Renal pelvis (tissue), 1 donor: ENCODE measurements at regions not wholly inside any gene's neighbourhood (a gene's known extent, or its start where the extent isn't known, plus 50 kb on each side); places are given as distances from the start of the nearest gene placed in this dataset.
"Not testable (repeated sequence)": the region's sequence is repeated elsewhere in the genome, so short reads cannot be mapped to it uniquely, and the experiment has no call there.

Source experiments
- DNase-seq: peaks from one replicate; pipeline ENCODE4 v3.0.0-alpha.2; 2013

GRCh38 chr6:135605278-135605790, 107.8 kb upstream of the AHI1 start:
- no peak for DNase-seq

- no peak for DNase-seq
Measured at GRCh38 chr6:135606392-135606791, 108.9 kb upstream of the AHI1 start.

GRCh38 chr6:135608031-135608430, 110.5 kb upstream of the AHI1 start:
- no peak for DNase-seq

- not testable (repeated sequence) for DNase-seq
Measured at GRCh38 chr6:135610192-135610591, 112.7 kb upstream of the AHI1 start.

GRCh38 chr6:135616655-135617054, 119.1 kb upstream of the AHI1 start:
- DNase-seq: no peak

GRCh38 chr6:135617222-135617621, 119.7 kb upstream of the AHI1 start:
- no peak for DNase-seq

- DNase-seq: no peak
Measured at GRCh38 chr6:135622081-135622480, 124.5 kb upstream of the AHI1 start.

GRCh38 chr6:135623979-135624378, 126.4 kb upstream of the AHI1 start:
- no peak for DNase-seq

GRCh38 chr6:135624402-135625295, 127.1 kb upstream of the AHI1 start:
- DNase-seq: no peak

- DNase-seq: not testable (repeated sequence)
Measured at GRCh38 chr6:135626001-135626400, 128.5 kb upstream of the AHI1 start.

- DNase-seq: no peak
Measured at GRCh38 chr6:135627092-135627715, 129.7 kb upstream of the AHI1 start.

- DNase-seq: no peak
Measured at GRCh38 chr6:135630789-135631376, 133.3 kb upstream of the AHI1 start.

GRCh38 chr6:135631821-135632220, 134.3 kb upstream of the AHI1 start:
- no peak for DNase-seq

- no peak for DNase-seq
Measured at GRCh38 chr6:135633573-135633972, 136.0 kb upstream of the AHI1 start.

- DNase-seq: no peak
Measured at GRCh38 chr6:135637701-135638100, 140.2 kb upstream of the AHI1 start.

GRCh38 chr6:135638108-135638507, 140.6 kb upstream of the AHI1 start:
- DNase-seq: no peak

- DNase-seq: no peak
Measured at GRCh38 chr6:135640048-135640447, 142.5 kb upstream of the AHI1 start.

GRCh38 chr6:135640449-135641111, 143.0 kb upstream of the AHI1 start:
- no peak for DNase-seq

- DNase-seq: no peak
Measured at GRCh38 chr6:135642912-135643311, 145.4 kb upstream of the AHI1 start.

- DNase-seq: no peak
Measured at GRCh38 chr6:135644394-135644793, 146.9 kb upstream of the AHI1 start.

- DNase-seq: no peak
Measured at GRCh38 chr6:135647521-135647920, 150.0 kb upstream of the AHI1 start.
